ENCODE measurements at regions not wholly inside any gene's neighbourhood (a gene's known extent, or its start where the extent isn't known, plus 50 kb on each side); places are given as distances from the start of the nearest gene placed in this dataset.
"Not testable (repeated sequence)": the region's sequence is repeated elsewhere in the genome, so short reads cannot be mapped to it uniquely, and the experiment has no call there.

- DNase-seq (ENCODE audit: low read depth in 2 of 3, low spot score in 1 of 3) = no peak
Observed at GRCh38 chr1:58256041-58256440, 290.5 kb downstream of the OMA1 start.

- no peak for DNase-seq (ENCODE audit: low read depth in 2 of 3, low spot score in 1 of 3)
Observed at GRCh38 chr1:58255192-58255591, 291.3 kb downstream of the OMA1 start.

- no peak for DNase-seq (ENCODE audit: low read depth in 2 of 3, low spot score in 1 of 3)
Observed at GRCh38 chr1:58251430-58252073, 295.0 kb downstream of the OMA1 start.

- DNase-seq (ENCODE audit: low read depth in 2 of 3, low spot score in 1 of 3) = no peak
Observed at GRCh38 chr1:58250587-58250948, 296.0 kb downstream of the OMA1 start.

GRCh38 chr1:58249737-58250586 is 296.6 kb downstream of the OMA1 start:
- no peak for DNase-seq (ENCODE audit: low read depth in 2 of 3, low spot score in 1 of 3)

- no peak for DNase-seq (ENCODE audit: low read depth in 2 of 3, low spot score in 1 of 3)
Observed at GRCh38 chr1:58249388-58249736, 297.2 kb downstream of the OMA1 start.

- no peak for DNase-seq (ENCODE audit: low read depth in 2 of 3, low spot score in 1 of 3)
Observed at GRCh38 chr1:58248791-58249190, 297.7 kb downstream of the OMA1 start.

GRCh38 chr1:58248072-58248471 is 298.5 kb downstream of the OMA1 start:
- no peak for DNase-seq (ENCODE audit: low read depth in 2 of 3, low spot score in 1 of 3)

- no peak for DNase-seq (ENCODE audit: low read depth in 2 of 3, low spot score in 1 of 3)
Observed at GRCh38 chr1:58246549-58246948, 300.0 kb downstream of the OMA1 start.

GRCh38 chr1:58244872-58245271 is 301.7 kb downstream of the OMA1 start:
- DNase-seq (ENCODE audit: low read depth in 2 of 3, low spot score in 1 of 3) = no peak

- no peak for DNase-seq (ENCODE audit: low read depth in 2 of 3, low spot score in 1 of 3)
Observed at GRCh38 chr1:58238846-58239245, 307.7 kb downstream of the OMA1 start.

GRCh38 chr1:58233729-58234128 is 312.8 kb downstream of the OMA1 start:
- no peak for DNase-seq (ENCODE audit: low read depth in 2 of 3, low spot score in 1 of 3)

GRCh38 chr1:58231204-58231603 is 315.3 kb downstream of the OMA1 start:
- no peak for DNase-seq (ENCODE audit: low read depth in 2 of 3, low spot score in 1 of 3)

- DNase-seq (ENCODE audit: low read depth in 2 of 3, low spot score in 1 of 3) = no peak
Observed at GRCh38 chr1:58227604-58228003, 318.9 kb downstream of the OMA1 start.

GRCh38 chr1:58223522-58223921 is 323.0 kb downstream of the OMA1 start:
- DNase-seq (ENCODE audit: low read depth in 2 of 3, low spot score in 1 of 3) = no peak

GRCh38 chr1:58220836-58221472 is 325.6 kb downstream of the OMA1 start:
- DNase-seq (ENCODE audit: low read depth in 2 of 3, low spot score in 1 of 3) = no peak

GRCh38 chr1:58216169-58216568 is 330.4 kb downstream of the OMA1 start:
- not testable (repeated sequence) for DNase-seq (ENCODE audit: low read depth in 2 of 3, low spot score in 1 of 3)

GRCh38 chr1:58214674-58215073 is 331.9 kb downstream of the OMA1 start:
- DNase-seq (ENCODE audit: low read depth in 2 of 3, low spot score in 1 of 3) = no peak

GRCh38 chr1:58211869-58212268 is 334.7 kb downstream of the OMA1 start:
- DNase-seq (ENCODE audit: low read depth in 2 of 3, low spot score in 1 of 3) = no peak

- no peak for DNase-seq (ENCODE audit: low read depth in 2 of 3, low spot score in 1 of 3)
Observed at GRCh38 chr1:58209575-58209974, 337.0 kb downstream of the OMA1 start.

- DNase-seq (ENCODE audit: low read depth in 2 of 3, low spot score in 1 of 3) = no peak
Observed at GRCh38 chr1:58206749-58207148, 339.8 kb downstream of the OMA1 start.

- DNase-seq (ENCODE audit: low read depth in 2 of 3, low spot score in 1 of 3) = no peak
Observed at GRCh38 chr1:58204284-58204683, 342.2 kb downstream of the OMA1 start.
